HAP-1 (cell line): ENCODE measurements at regions not wholly inside any gene's neighbourhood (a gene's known extent, or its start where the extent isn't known, plus 50 kb on each side); places are given as distances from the start of the nearest gene placed in this dataset.
"Not testable (repeated sequence)": the region's sequence is repeated elsewhere in the genome, so short reads cannot be mapped to it uniquely, and the experiment has no call there.

Experiments
- DNase-seq, 2 experiments: peaks; one replicate each; pipeline ENCODE4 v3.0.0-alpha.2; 2016 to 2020; ENCODE audit warnings: low spot score in 2 of 2
- H3K27me3 ChIP-seq: fragments of 250-450 bp; sonication (Bioruptor Pico); 2 replicates; pipeline ENCODE4 v1.5.1; 2020; ENCODE audit warnings: low read depth, mild to moderate bottlenecking, moderate library complexity
- H3K36me3 ChIP-seq: fragments of 250-450 bp; sonication (Bioruptor Pico); replicated peaks from 2 replicates; pipeline ENCODE4 v1.5.1; 2020; ENCODE audit warnings: mild to moderate bottlenecking
- H3K4me1 ChIP-seq: fragments of 250-450 bp; sonication (Bioruptor Pico); 2 replicates; pipeline ENCODE4 v1.5.1; 2020; ENCODE audit warnings: mild to moderate bottlenecking
- H3K4me3 ChIP-seq: fragments of 250-450 bp; sonication (Bioruptor Pico); 2 replicates; pipeline ENCODE4 v1.5.1; 2020; ENCODE audit warnings: mild to moderate bottlenecking, moderate library complexity
- H3K9me3 ChIP-seq: fragments of 250-450 bp; sonication (Bioruptor Pico); 2 replicates; pipeline ENCODE4 v1.5.1; 2020; ENCODE audit warnings: mild to moderate bottlenecking, moderate library complexity
- in situ Hi-C: fragments of 300-500 bp; cut with MboI; formaldehyde crosslinking; loops from 3 replicates; pipeline ENCODE4 v1.14.3; 2020; ENCODE audit warnings: low sequenced_read_pairs, inconsistent platforms, mixed read lengths

DNA sequence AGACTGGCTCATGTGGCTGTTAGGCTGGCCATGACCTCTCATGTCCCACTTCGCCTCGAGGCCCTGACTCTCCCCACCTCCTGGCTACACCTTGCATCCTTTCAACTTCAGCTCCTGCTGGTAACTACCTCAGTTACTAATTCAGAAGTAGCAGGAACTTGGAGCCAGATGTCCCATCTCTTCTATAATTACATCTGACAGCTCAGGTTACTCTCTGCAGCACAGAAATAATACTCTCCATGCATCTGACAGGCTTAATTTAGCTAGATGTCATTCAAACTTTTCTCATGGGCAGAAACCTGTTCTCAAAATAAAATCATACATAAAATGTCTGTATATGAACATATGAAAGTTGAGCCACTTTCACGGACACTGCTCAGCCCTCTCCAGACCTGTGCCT is 92.2 kb upstream of the IL33 start:
- Histone ChIP-seq H3K27me3 (0 out of 2 replicates have a peak, but pooled peaks cover 5% of the 10 kb centered on the region), H3K36me3 (no peaks in the 10 kb centered on the region), H3K4me3 (no peak overlapping the region), H3K9me3 (no peaks in the 10 kb centered on the region), H3K4me1 (no peaks in the 10 kb centered on the region)
- in situ Hi-C loops, result no loop called here
- DNase-seq, result no peak

DNA sequence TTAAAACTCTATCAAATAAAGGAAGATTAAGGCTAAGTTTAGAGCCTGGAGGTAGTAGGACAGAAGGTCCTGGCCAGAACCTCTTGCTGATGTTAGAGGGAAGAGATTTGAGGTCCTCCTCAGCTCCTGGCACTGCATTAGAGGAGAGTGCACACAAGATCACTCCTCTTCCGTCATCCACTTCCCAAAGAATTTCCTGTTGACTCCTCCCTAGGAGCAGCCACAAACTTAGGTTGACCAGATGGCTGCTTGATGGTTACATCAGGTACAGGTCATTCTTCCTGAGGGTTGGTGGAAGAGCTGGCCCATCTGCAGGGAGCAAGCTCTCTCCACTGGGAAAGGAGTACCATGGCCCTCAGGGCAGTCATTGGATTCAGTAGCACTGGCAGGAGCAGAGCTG is 93.9 kb upstream of the IL33 start:
- H3K27me3 ChIP-seq, result 0 out of 2 replicates have a peak, but pooled peaks cover 5% of the 10 kb centered on the region
- H3K4me3 ChIP-seq, result no peak overlapping the region
- no peak for DNase-seq
- no peaks in the 10 kb centered on the region for H3K4me1 ChIP-seq
- in situ Hi-C loops, result no loop called here
- H3K36me3 ChIP-seq, result no peaks in the 10 kb centered on the region
- H3K9me3 ChIP-seq, result no peaks in the 10 kb centered on the region

DNA sequence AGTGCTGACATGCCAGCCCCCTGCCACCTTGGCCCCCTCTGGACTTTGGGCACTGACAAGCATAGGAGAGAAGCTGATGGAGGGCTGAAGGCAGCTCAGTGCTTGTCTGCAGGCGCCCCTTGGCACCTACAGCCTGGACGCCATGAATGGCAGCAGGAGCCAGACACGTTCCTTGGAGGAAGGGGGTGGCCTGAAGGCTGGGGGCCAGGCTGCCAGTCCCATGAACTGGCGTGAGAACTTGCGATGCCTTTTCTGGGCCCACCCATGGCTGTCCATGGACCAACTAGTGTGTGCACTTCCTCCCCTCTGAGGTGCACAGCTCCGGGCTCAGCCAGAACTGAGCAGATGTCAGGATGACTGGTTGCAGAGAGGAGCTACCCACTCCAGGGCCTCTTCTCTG is 99.0 kb upstream of the RANBP6 start:
- H3K4me1 ChIP-seq, result no peaks in the 10 kb centered on the region
- DNase-seq, result no peak
- in situ Hi-C loops, result no loop called here
- no peaks in the 10 kb centered on the region for H3K36me3 ChIP-seq
- H3K9me3 ChIP-seq, result no peaks in the 10 kb centered on the region
- no peak overlapping the region for H3K4me3 ChIP-seq
- no peaks in the 10 kb centered on the region for H3K27me3 ChIP-seq

DNA sequence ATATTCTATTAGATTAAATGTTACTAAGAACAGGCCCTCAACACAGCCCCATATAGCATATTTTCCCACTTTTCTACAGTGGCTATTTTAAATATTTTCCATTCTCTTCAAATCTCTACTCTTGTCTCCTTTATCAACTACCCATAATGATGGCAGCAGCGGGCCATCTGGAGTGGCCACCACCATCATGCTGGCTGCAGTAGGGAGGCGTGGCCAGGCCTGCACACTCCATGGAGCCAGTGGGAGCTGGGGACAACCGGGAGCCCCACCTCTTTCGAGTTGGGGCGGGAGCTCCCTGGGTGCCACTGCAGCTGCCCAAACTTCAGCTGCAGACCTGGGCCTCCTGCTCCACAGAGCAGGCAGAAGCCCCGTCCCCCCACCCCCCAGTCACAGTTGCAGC is 98.4 kb upstream of the RANBP6 start:
- Histone ChIP-seq H3K4me3 (no peak overlapping the region), H3K9me3 (no peaks in the 10 kb centered on the region), H3K36me3 (no peaks in the 10 kb centered on the region), H3K4me1 (no peaks in the 10 kb centered on the region), H3K27me3 (no peaks in the 10 kb centered on the region)
- in situ Hi-C loops, result no loop called here
- DNase-seq, result no peak

DNA sequence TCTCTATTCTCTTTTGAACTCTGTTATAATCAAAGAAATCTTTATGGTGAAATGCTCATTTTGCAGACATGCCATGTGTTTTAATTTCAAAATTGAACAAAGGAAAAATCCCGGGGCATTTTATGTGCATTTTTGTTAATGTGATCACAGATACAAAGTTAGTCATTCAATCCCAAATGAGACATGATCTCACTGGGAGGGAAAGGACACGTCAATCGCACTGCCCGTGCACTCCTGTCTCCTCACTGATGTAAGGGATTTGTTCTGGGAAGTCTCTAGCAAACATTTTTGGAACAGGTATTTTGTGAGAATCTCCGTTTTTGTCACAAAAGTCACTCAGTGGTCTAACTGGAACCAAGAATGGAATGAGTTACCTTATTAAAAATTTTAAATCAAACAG is 97.9 kb upstream of the RANBP6 start:
- no peak for DNase-seq
- Histone ChIP-seq H3K27me3 (no peaks in the 10 kb centered on the region), H3K4me3 (no peak overlapping the region), H3K4me1 (no peaks in the 10 kb centered on the region), H3K36me3 (no peaks in the 10 kb centered on the region), H3K9me3 (no peaks in the 10 kb centered on the region)
- in situ Hi-C loops, result no loop called here

DNA sequence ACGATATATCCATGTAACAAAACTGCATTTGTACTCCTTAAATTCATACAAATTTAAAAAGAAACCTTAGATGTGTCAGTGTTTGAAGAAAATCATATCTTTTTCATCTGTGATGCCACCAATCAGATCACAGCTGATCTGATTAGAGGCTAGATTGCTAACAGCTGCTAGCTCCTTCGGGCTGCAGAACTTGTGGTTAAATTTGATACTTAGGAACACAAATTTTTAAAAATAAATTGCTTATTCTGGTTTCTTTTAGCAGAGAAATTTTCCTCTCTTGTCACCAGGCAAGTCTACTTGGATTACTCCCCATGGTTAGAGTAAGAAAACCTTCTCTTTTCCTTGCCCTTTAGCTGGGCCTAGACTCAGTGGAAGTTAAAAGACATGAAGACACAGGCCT is 94.6 kb upstream of the RANBP6 start:
- Histone ChIP-seq H3K36me3 (no peaks in the 10 kb centered on the region), H3K27me3 (peaks cover 2% of the 10 kb centered on the region; the same call in 1 of the 2 replicates), H3K4me3 (no peak overlapping the region), H3K9me3 (no peaks in the 10 kb centered on the region), H3K4me1 (no peaks in the 10 kb centered on the region)
- in situ Hi-C loops, result no loop called here
- no peak for DNase-seq

DNA sequence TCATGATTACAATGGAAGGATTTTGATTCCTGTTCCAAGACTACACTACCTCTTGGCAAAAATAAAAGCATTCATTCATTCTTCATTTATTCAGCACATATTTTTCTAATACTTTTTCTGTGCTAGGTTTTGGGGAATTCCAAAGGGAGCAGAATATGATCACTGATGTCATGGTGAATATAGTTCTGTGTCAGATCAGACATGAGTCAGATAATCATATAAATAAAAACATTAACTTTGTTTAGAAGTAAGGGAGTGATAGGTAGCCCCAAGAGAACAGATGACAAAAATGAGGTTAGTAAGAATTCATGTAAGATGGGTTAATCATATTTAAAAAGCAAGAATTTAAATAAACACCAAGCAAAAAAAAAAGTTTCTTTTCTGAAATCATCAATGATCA is 94.1 kb upstream of the RANBP6 start:
- in situ Hi-C loops, result no loop called here
- Histone ChIP-seq H3K4me3 (no peak overlapping the region), H3K27me3 (peaks cover 2% of the 10 kb centered on the region; the same call in 1 of the 2 replicates), H3K4me1 (no peaks in the 10 kb centered on the region), H3K36me3 (no peaks in the 10 kb centered on the region), H3K9me3 (no peaks in the 10 kb centered on the region)
- no peak for DNase-seq

DNA sequence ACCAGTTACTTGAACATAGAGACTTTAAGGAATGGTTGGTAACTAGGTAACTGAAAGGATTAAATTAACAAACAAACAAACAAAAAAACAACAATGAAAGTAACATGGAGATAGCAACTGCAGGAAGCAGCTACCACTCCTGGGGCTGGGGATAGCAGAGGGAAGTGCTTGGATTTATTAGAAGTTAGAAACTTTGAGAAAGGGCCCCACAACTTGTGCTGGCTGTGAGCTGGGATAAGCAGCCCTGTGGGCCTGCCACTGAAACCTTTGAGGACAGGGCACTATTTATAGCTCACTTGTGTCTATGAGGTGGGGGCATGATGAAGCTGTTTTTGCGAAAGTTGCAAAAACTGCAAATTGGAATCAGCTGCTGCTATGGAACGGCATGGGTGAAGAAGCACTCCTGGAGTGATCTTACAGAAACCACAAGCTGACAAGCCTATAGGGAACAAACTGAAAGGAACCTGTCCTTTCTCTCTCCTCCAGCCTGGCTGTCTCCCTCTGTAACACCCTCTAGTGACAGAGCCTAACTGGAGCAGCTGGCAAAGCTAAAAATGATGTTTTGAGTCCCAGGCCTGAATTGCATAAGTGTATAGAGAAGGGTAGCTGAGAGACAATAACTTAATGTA is 91.4 kb upstream of the RANBP6 start:
- H3K9me3 ChIP-seq, result no peaks in the 10 kb centered on the region
- peaks cover 2% of the 10 kb centered on the region; the same call in 1 of the 2 replicates for H3K27me3 ChIP-seq
- no peaks in the 10 kb centered on the region for H3K36me3 ChIP-seq
- DNase-seq, result peak in 1 of 2 experiments; percentile 9
- H3K4me3 ChIP-seq, result no peak overlapping the region
- in situ Hi-C loops, result no loop called here
- no peaks in the 10 kb centered on the region for H3K4me1 ChIP-seq

DNA sequence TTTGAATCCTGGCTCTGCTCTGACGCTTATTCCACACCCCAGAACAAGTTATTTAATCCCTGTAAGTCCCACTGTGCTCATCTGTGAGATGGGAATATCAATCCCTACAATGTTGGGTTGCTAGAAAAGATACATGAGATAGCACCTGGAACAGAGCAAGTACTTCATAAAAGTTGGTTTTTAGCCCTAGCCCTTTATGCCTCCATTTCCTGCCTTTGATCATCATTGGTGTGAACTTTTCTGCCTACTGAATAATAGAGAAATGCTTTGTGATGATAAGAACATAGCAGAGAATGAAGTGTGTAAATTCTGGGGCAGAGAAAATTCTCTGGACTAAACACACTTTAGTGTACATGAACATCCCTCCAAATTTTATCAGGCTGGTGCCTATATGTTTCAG is 90.3 kb upstream of the RANBP6 start:
- Histone ChIP-seq H3K4me3 (no peak overlapping the region), H3K36me3 (no peaks in the 10 kb centered on the region), H3K9me3 (no peaks in the 10 kb centered on the region), H3K27me3 (peaks cover 2% of the 10 kb centered on the region; the same call in 1 of the 2 replicates), H3K4me1 (no peaks in the 10 kb centered on the region)
- in situ Hi-C loops, result no loop called here
- no peak for DNase-seq

DNA sequence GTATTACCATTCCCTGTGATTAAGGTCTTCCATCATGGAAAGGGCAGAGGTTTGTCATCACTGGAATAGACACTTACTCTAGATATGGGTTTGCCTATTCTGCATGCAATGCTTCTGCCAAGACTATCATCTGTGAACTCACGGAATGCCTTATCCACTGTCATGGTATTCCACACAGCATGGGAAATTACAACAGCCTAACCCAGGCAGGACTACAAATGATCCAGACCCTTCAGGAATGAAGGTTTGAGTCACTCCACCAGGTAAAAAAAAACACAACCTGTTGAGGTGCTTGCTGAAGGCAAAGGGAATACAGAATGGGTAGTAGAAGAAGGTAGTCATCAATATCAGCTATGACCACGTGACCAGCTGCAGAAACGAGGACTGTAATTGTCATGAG is 89.0 kb upstream of the RANBP6 start:
- DNase-seq, H3K4me3 ChIP-seq, H3K4me1 ChIP-seq, H3K36me3 ChIP-seq, H3K27me3 ChIP-seq, H3K9me3 ChIP-seq, in situ Hi-C loops: not testable (repeated sequence)

DNA sequence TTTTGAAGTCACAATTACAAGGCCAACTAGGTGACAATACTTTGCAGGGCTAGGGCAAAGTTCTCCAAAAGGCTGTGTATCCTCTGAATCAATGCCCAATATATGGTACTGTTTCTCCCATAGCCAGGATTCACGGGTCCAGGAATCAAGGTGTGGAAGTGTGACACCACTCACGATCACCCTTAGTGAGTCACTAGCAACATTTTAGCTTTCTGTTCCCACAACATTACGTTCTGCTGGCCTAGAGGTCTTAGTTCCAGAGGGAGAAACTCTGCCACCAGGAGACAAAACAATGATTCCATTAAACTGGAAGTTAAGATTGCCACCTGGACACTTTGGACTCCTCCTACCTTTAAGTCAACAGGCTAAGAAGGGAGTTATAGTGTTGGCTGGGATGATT is 88.5 kb upstream of the RANBP6 start:
- H3K27me3 ChIP-seq, H3K4me1 ChIP-seq, H3K4me3 ChIP-seq, H3K9me3 ChIP-seq, in situ Hi-C loops, DNase-seq, H3K36me3 ChIP-seq: not testable (repeated sequence)

DNA sequence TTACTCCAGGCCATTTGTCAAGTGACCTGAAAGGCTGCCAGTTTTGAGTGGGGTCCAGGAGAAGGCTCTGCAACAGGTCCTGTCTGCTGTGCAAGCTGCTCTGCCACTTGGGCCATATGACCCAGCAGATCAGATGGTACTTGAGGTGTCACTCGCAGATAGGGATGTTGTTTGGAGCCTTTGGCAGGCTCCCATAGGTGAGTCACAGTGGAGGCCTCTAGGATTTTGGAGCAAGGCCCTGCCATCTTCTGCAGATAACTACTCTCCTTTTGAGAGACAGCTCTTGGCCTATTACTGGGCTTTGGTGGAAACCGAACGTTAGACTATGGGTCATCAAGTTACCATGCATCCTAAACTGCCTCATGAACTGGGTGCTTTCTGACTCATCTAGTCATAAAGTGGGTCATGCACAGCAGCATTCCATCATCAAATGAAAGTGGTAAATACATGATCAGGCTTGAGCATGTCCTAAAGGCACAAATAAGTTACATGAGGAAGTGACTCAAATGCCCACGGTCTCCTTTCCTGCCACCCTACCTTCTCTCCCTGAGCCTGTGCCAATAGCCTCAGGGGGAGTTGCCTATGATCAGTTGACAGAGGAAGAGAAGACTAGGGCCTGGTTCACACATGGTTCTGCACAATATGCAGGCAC is 87.0 kb upstream of the RANBP6 start:
- in situ Hi-C loops, H3K4me1 ChIP-seq, H3K4me3 ChIP-seq, H3K36me3 ChIP-seq, H3K9me3 ChIP-seq, DNase-seq, H3K27me3 ChIP-seq: not testable (repeated sequence)

DNA sequence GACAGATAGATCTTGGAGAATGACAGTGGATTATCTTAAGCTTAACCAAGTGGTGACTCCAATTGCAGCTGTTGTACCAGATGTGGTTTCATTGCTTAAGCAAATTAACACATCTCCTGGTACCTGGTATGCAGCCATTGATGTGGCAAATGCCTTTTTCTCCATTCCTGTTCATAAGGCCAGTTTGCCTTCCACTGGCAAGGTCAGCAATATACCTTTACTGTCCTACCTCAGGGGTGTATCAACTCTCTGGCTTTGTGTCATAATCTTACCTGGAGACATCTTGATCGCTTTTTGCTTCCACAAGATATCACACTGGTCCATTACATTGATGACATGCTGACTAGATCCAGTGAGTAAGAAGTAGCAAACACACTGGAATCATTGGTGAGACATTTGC is 86.3 kb upstream of the RANBP6 start:
- DNase-seq, H3K4me3 ChIP-seq, H3K36me3 ChIP-seq, H3K27me3 ChIP-seq, in situ Hi-C loops, H3K4me1 ChIP-seq, H3K9me3 ChIP-seq: not testable (repeated sequence)

DNA sequence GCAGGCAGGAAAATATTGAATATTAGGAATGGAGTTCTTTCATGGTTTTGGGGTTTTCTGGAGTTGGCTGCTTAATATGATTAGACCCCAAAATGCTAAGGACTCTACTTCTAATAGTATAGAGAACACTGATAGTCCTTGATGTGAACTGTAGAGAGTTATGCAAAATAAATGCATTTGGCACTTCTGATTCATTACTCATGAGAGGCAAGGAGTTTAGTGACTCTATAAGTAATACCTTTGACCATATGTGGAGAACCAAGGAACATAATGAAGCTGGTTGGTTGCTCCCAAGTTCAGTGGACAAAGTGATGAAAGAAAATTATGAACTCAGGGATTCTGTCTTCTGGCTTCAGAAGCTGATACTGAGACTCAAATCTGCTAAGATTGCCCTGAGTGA is 83.9 kb upstream of the RANBP6 start:
- H3K27me3 ChIP-seq, H3K9me3 ChIP-seq, H3K4me1 ChIP-seq, H3K4me3 ChIP-seq, in situ Hi-C loops, H3K36me3 ChIP-seq, DNase-seq: not testable (repeated sequence)

DNA sequence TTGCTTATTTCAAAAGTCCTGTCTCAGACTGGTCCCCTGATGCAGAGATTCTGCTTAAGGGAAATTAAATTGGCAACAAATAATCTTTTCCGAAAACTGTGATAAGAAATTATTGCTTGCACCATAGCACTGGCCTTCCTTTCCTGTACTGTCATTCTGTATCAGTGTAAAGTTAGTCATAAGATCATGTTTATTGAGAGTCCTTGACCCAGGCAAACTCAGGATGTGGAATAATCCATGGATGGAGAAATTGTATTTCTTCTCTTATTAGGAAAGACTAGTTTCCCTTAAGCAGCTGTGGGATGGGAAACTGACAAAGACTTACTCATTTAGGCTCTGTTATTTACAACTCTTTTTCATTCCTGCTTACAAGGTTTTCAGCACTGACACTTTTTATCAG is 83.0 kb upstream of the RANBP6 start:
- no peaks in the 10 kb centered on the region for H3K9me3 ChIP-seq
- in situ Hi-C loops, result no loop called here
- DNase-seq, result no peak
- H3K4me3 ChIP-seq, result no peak overlapping the region
- no peaks in the 10 kb centered on the region for H3K36me3 ChIP-seq
- peaks cover 4% of the 10 kb centered on the region; the same call in 1 of the 2 replicates for H3K27me3 ChIP-seq
- H3K4me1 ChIP-seq, result no peaks in the 10 kb centered on the region
